Ascending aorta (tissue), 2 donors: ENCODE measurements at regions not wholly inside any gene's neighbourhood (a gene's known extent, or its start where the extent isn't known, plus 50 kb on each side); places are given as distances from the start of the nearest gene placed in this dataset.
"Not testable (repeated sequence)": the region's sequence is repeated elsewhere in the genome, so short reads cannot be mapped to it uniquely, and the experiment has no call there.

ENCODE experiments used
- DNase-seq, 2 donors: peaks; one replicate each; pipeline ENCODE4 v3.0.0-alpha.2; 2019; ENCODE audit warnings: low spot score in 2 of 2
- H3K27ac ChIP-seq, 2 donors: fragments of 200-600 bp; sonication (generic); one replicate each; pipeline ENCODE4 v1.5.1; 2016 to 2017; ENCODE audit warnings: mild to moderate bottlenecking in 1 of 2
- H3K27me3 ChIP-seq: fragments of 200-600 bp; sonication (generic); one replicate; pipeline ENCODE4 v1.5.1; 2017
- H3K36me3 ChIP-seq, 2 donors: fragments of 200-600 bp; sonication (generic); one replicate each; pipeline ENCODE4 v1.5.1; 2016
- H3K4me1 ChIP-seq, 2 donors: fragments of 200-600 bp; sonication (generic); one replicate each; pipeline ENCODE4 v1.5.1; 2016 to 2017; ENCODE audit warnings: mild to moderate bottlenecking in 1 of 2
- H3K4me3 ChIP-seq, 2 donors: fragments of 200-600 bp; sonication (generic); one replicate each; pipeline ENCODE4 v1.5.1; 2016 to 2017; ENCODE audit warnings: mild to moderate bottlenecking in 1 of 2
- H3K9me3 ChIP-seq, 2 donors: fragments of 200-600 bp; sonication (generic); one replicate each; pipeline ENCODE4 v1.5.1; 2016
- intact Hi-C: fragments of 100-400 bp; cut with DNase I; formaldehyde crosslinking; loops from one replicate; pipeline ENCODE4 v1.15.1; 2023
- TF ChIP-seq, protein P1 (sequence below), 3 experiments: fragments of 200-600 bp in 2 of 3; fragments of 450-650 bp in 1 of 3; sonication (generic) in 2 of 3; IDR thresholded peaks; one replicate each; pipeline ENCODE4 v1.5.1; 2016 to 2019; ENCODE audit warnings: antibody characterized with exemption in 3 of 3, mild to moderate bottlenecking in 1 of 3, moderate library complexity in 1 of 3

DNA sequence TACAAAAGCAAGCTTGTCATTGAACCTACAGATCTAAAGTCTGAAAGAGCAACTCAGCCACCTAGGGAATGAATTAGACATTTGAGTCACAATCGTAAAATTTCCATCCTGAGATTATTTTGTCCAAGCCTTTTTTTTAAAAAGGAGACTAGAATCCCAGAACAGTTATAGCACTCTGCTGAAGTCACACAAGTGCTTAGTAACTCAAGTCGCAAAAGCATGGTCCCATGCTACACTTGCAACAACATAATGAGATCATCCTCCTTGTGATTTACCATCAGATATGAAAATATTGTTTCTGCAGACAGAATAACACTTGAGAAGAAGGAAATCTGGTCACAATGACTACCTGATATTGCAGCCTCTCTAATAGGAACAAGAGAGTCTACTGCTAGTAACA lies 106.7 kb downstream of the ZIC4 start:
- Histone ChIP-seq H3K36me3 (no peaks in the 10 kb centered on the region), H3K4me3 (no peak overlapping the region), H3K27me3 (no peaks in the 10 kb centered on the region), H3K9me3 (no peaks in the 10 kb centered on the region), H3K4me1 (no peaks in the 10 kb centered on the region), H3K27ac (no peak overlapping the region)
- no peak for DNase-seq
- intact Hi-C loops: no loop called here
- TF ChIP-seq, protein P1, sequence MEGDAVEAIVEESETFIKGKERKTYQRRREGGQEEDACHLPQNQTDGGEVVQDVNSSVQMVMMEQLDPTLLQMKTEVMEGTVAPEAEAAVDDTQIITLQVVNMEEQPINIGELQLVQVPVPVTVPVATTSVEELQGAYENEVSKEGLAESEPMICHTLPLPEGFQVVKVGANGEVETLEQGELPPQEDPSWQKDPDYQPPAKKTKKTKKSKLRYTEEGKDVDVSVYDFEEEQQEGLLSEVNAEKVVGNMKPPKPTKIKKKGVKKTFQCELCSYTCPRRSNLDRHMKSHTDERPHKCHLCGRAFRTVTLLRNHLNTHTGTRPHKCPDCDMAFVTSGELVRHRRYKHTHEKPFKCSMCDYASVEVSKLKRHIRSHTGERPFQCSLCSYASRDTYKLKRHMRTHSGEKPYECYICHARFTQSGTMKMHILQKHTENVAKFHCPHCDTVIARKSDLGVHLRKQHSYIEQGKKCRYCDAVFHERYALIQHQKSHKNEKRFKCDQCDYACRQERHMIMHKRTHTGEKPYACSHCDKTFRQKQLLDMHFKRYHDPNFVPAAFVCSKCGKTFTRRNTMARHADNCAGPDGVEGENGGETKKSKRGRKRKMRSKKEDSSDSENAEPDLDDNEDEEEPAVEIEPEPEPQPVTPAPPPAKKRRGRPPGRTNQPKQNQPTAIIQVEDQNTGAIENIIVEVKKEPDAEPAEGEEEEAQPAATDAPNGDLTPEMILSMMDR (IDR thresholded peaks at IDR 0.05): no peak

DNA sequence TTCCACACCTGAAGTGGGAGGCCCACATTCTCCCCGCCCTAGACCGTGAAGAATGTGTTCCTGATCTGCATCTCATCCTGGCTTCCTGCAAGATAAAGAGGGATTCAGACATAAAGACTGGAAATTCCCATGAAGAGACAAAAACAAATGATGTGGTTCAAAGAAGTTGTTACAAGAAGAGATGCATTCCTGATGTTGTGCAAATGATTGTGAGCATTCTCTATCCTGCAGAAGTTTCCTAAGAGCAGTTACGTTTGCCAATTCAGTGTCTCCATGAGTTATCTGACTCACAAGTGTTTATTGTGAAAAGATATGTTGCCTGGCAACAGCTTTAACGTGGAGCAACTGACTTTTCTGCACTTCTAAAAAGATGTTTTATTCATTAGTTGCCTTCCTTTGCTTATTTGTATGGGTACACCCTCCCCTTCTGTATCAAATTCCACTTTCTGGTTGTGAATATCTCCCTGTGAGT lies 107.8 kb downstream of the ZIC4 start:
- no peaks in the 10 kb centered on the region for H3K9me3 ChIP-seq
- TF ChIP-seq, protein P1 (IDR thresholded peaks at IDR 0.05): no peak
- intact Hi-C loops: no loop called here
- no peaks in the 10 kb centered on the region for H3K4me1 ChIP-seq
- no peak for DNase-seq
- H3K4me3 ChIP-seq: no peak overlapping the region
- no peaks in the 10 kb centered on the region for H3K36me3 ChIP-seq
- H3K27ac ChIP-seq: no peak overlapping the region
- H3K27me3 ChIP-seq: no peaks in the 10 kb centered on the region

DNA sequence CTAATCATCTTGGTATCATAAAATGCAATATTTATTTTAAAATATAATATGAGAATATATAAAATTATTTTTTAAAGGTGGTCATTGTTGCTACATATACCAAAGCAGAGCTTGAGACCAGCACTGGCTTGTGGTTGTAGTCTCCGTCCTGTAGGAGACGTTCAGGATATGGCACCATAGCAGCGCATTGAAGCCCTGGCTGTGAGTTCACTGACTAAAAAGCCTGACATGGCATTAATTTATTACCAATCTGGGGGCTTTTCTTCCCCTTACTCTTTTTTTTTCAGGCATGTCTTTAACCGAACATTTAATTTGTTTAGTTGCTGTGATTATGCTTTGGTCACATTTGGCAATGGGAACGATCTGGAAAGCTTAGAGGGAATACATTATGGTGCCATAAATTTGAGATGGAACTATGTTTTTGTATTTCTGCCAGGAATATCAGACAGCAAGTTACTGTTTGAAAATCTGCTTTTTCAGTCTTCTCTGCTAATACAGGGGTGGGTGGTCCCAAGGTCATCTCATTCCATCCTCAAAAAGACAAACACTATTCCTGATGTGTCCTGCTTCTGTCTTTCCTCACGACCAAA lies 108.5 kb downstream of the ZIC4 start:
- intact Hi-C loops: no loop called here
- Histone ChIP-seq H3K36me3 (no peaks in the 10 kb centered on the region), H3K27me3 (no peaks in the 10 kb centered on the region), H3K9me3 (no peaks in the 10 kb centered on the region), H3K4me3 (no peak overlapping the region), H3K4me1 (no peaks in the 10 kb centered on the region), H3K27ac (no peak overlapping the region)
- no peak for DNase-seq
- TF ChIP-seq, protein P1 (IDR thresholded peaks at IDR 0.05): no peak

DNA sequence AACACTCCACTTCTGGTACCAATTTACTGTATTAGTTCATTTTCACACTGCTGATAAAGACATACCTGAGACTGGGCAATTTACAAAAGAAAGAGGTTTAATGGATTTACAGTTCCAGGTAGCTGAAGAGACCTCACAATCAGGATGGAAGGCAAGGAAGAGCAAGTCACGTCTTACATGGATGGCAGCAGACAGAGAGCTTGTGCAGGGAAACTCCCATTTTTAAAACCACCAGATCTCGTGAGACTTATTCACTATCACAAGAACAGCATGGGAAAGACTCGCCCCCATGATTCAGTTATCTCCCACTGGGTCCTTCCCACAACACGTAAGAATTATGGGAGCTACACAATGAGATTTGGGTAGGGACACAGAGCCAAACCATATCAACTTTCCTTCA lies 119.0 kb downstream of the ZIC4 start:
- H3K4me1 ChIP-seq, H3K27me3 ChIP-seq, H3K4me3 ChIP-seq, DNase-seq, intact Hi-C loops, H3K36me3 ChIP-seq, H3K27ac ChIP-seq, H3K9me3 ChIP-seq: not testable (repeated sequence)

DNA sequence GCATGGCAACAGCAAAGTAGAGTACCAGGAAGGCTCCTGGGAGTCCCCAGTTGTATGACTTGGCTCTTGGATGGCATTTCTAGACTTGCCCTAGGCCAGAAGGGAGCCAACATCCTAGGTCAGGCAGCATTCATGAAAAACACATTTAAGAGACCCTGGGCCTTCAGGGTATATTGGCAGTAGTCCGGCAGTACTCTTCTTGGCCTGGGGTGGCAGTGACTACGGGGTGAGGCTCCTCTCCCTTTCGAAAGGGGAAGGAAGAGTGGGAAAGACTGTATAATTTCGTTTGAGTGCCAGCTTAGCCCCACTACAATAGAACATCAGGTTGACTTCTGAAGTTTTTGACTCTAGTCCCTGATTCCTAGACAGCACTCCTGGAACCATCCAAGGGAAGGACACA lies 136.4 kb downstream of the ZIC4 start:
- intact Hi-C loops: no loop called here
- Histone ChIP-seq H3K36me3 (no peaks in the 10 kb centered on the region), H3K27me3 (no peaks in the 10 kb centered on the region), H3K9me3 (no peaks in the 10 kb centered on the region), H3K4me3 (no peak overlapping the region), H3K4me1 (no peaks in the 10 kb centered on the region), H3K27ac (no peak overlapping the region)
- TF ChIP-seq, protein P1 (IDR thresholded peaks at IDR 0.05): no peak
- DNase-seq: no peak

DNA sequence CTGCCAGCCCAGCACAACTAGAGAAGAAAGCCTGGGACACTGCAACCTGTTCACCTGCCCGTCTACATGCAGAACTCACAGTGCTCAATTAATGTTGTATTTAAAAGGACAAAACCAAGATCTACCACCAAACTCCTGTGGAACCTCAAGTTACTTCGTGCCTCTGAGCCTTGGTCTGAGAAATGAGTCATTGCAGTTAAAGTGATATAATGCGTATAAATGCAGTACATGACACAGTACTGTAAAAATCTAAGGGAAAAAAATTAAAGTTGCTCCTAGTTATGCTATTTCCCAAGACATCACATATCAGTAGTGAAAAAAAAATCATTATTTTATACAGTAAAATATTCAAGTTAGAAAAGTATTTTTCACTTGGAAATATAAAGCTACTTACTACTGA lies 138.9 kb downstream of the ZIC4 start:
- no peaks in the 10 kb centered on the region for H3K27me3 ChIP-seq
- TF ChIP-seq, protein P1 (IDR thresholded peaks at IDR 0.05): no peak
- H3K36me3 ChIP-seq: no peaks in the 10 kb centered on the region
- DNase-seq: no peak
- H3K4me3 ChIP-seq: no peak overlapping the region
- H3K9me3 ChIP-seq: no peaks in the 10 kb centered on the region
- no peaks in the 10 kb centered on the region for H3K4me1 ChIP-seq
- intact Hi-C loops: no loop called here
- no peak overlapping the region for H3K27ac ChIP-seq
